DND-41 (cell line): ENCODE measurements at regions not wholly inside any gene's neighbourhood (a gene's known extent, or its start where the extent isn't known, plus 50 kb on each side); places are given as distances from the start of the nearest gene placed in this dataset.

Source experiments
- CTCF ChIP-seq: IDR thresholded peaks from 2 replicates; pipeline ENCODE4 v1.5.1; 2012; ENCODE audit warnings: borderline replicate concordance, low read length, moderate library complexity, mild to moderate bottlenecking; ENCODE audit not compliant: poor library complexity, severe bottlenecking; ENCODE audit errors: extremely low read depth
- EZH2 ChIP-seq: IDR thresholded peaks from 3 replicates; pipeline ENCODE4 v1.6.1; 2012; ENCODE audit warnings: borderline replicate concordance, low read depth, mild to moderate bottlenecking, moderate library complexity, low read length, inconsistent platforms; ENCODE audit not compliant: severe bottlenecking

- TF ChIP-seq CTCF (no peak), EZH2 (no peak)
These were observed 348.2 kb downstream of the PDCD6IP start for GRCh38 chr3:34146596-34146995.
